Hematopoietic multipotent progenitor cell treated with erythropoietin and hydrocortisone succinate and interleukin-3 and kit ligand, for 6 days (in vitro differentiated cells): ENCODE measurements at regions not wholly inside any gene's neighbourhood (a gene's known extent, or its start where the extent isn't known, plus 50 kb on each side); places are given as distances from the start of the nearest gene placed in this dataset.
A peak's percentile ranks its signal among the peaks of the same experiment; 100 is the strongest.

ENCODE experiments used
- DNase-seq: peaks from one replicate; pipeline ENCODE4 v3.0.0-alpha.2; 2015

DNA sequence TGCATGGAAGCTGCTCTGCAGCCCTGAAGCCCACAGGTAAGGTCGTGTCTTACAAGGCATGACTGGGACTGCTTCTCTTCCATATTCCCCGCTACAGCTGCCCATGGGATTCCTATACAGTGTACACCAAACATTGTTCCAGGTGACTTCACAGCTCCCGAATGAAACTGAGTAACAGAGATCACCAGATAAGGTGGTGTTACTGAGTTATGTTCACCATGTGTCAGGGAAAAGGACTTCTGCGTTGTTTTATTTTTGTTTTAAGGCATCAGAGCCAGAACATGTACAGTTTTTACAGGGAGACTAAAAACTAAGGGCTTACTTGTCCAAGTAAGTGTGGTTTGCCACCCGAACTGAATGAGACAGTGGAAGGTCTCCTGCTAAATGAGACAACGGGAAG is 138.3 kb downstream of the CD83 start:
- no peak for DNase-seq

- DNase-seq, result no peak
Observed at GRCh38 chr6:14258117-14258516, 140.5 kb downstream of the CD83 start.

DNA sequence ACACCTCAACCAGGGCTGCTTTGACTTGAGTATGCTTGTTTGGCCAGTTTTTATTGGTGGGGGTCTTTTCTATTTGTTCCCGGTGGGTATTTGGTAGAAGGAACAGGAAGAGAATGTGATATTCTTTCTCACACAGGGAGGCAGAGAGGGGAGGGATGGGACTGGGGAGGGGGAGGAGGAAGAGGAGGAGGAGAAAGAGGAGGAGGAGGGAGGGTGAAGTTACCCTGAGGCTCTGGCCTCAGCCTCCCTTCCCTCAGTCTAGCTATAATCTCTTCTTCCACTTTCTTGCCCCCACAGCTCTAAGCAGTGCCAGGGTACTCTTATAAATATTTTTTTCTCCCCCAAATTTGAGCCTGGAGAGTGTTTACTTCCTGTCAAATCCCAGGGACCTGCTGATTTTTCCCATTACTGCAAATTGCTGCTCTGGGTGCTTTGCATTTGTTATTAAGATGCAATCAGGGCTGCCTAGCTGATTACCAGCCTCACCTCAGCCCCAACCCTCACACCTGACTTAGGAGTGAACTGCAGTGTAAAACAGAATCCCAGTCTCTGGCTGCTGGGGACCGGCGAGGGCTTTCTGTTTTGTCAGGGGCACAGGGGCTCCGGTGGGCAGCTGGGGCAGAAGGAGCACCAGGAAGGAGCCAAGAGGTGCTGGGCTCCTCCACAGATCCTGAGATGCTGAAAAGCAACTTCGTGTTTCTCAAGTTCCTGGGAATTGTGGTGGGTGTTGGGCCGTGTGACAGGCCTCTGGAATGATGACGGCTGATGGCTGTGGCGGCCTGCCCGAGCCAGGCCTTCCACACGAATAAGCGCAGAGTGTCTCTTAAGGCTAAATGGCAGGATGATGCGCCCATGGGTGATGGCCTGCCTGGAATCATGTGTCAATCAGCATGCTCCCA is 141.4 kb downstream of the CD83 start:
- no peak for DNase-seq

- no peak for DNase-seq
Observed at GRCh38 chr6:14259594-14260152, 142.1 kb downstream of the CD83 start.

DNA sequence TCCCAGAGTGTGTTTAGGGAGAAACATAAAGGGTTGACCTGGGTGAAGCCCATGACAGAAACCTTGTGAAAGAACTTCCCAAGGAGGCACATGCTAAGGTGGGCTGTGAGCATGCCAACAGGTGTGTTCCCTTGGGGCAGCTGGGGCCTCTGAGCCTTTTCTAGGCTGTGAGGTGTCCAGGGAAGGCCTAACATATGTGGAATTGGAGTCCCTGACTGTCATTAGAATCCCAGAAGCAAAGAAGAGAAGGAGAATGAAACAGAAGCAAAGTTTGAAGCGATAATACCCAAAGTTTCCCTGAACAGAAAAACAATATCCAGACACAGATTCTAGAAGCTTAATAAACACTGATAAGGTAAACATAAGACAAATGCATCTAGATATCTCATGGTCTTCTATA is 143.3 kb downstream of the CD83 start:
- DNase-seq, result no peak

GRCh38 chr6:14263881-14264424 is 146.4 kb downstream of the CD83 start:
- DNase-seq, result no peak

GRCh38 chr6:14265049-14266021 is 147.8 kb downstream of the CD83 start:
- no peak for DNase-seq

GRCh38 chr6:14266266-14266665 is 148.7 kb downstream of the CD83 start:
- DNase-seq, result no peak

DNA sequence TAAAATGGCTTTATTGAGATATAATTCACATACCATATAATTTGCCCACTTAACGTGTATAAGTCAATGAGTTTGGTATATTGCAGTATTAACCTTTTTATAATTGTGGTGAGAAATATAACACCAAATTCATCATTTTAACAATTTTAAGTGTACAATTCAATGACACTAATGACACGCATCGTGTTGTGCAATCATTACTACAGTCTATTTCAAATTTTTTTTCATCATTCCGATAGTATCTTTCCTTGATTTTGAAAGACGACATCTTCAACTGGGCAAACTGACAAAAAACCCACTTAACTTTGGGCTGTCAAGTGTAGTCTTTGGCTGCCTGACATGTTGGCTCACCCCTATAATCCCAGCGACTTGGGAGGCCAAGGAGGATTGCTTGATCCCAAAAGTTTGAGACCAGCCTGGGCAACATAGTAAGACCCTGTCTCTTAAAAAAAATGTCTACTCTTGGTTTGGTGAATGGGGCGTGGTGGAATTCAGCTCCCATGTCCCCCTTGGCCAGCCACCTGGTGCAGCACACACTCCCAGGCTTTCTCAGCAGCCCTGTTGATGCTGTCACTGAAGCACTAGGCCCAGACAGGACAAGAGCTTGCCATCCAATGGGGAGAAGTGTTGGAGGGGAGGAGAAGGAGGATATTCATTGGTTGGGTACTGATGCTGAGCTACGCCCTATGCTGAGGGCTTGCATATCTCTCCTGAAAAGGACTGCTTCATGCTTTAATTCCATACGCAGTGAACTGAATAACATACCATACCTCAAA is 150.5 kb downstream of the CD83 start:
- no peak for DNase-seq

- no peak for DNase-seq
Observed at GRCh38 chr6:14269436-14269835, 151.9 kb downstream of the CD83 start.

- no peak for DNase-seq
Observed at GRCh38 chr6:14270142-14270893, 152.7 kb downstream of the CD83 start.

DNA sequence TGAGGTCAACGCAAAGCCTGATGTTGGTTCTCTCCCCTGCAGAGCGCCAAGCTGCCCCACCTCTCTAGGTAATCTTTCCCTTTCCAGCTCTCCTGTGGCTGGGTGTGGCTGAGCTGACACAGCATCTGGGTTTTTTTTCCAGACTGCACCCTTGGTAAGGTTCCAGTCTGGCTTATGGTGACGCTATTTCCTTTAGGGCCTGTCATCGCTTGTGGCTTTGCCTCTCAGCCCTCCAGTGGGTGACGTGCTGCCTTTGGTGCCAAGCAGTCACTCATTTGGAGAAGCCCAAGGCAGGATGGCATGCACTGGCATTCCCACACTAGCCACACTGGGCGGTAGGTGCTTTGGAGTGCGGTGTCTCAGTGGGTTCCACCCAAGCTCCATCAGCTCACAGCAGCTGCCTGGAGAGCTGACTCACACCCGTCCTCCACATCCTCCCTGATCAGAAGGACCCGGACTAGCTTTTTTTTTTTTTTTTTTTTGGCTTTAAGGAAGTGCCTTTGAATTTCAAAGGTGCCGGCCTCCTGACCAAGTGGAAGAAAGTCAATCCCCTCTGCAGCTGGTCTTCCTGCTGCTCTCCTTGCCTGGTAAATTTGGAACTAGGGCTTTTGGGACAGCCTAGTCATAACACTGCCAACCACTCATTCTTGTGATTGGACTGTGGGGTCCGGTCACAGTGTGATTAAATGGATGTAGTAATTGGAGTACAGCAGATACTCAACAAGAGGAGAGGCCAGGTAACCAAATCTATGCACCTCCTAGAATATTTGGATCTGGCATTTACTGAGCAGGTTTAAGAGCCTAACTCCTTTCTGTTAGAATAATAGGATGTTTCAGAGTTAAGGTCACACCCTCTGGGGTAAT is 153.6 kb downstream of the CD83 start:
- DNase-seq, result peak; percentile 83

DNA sequence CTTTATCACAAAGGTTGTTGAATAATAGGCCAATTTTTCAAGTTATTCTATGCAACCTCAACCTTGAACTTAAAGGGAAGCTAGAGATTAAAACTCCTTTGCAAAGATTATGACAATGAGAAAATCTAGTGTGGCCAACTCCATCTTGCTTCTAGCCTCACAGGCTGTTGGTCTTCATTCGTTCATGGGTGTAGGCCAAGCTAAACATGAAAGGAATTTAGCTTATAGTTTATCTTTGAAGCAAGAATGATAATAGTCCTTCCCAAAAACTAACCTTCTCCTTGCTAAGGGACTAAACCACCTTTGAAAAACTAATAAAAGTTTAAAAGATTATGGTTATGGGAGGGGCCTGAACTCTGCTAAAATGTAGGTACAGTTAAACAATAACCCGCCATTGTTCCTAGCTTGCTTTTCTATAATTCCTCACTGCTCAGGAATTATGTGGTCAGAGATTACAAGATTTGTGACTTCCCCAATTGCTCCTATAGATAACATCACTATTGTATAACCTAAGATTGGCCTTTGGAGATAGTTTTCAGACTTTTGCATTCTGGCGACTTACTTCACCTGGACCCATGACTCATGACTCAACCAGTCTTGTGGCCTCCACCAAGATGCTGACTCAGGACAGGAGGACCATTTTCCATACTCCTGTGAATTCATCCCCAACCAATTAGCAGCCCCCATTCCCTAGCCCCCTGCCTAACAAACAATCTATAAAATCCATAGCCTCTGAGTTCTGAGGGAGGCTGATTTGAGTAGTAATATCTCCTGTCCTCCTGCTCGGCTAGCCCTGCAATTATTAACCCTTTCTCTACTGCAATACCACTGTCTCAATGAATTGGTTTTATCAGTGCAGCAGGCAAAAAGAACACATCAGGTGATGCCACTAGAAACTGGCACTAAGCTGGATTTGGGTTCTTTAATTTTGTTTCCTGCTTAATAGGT is 154.5 kb downstream of the CD83 start:
- peak; percentile 8 for DNase-seq

GRCh38 chr6:14272737-14273085 is 155.1 kb downstream of the CD83 start:
- DNase-seq, result no peak

DNA sequence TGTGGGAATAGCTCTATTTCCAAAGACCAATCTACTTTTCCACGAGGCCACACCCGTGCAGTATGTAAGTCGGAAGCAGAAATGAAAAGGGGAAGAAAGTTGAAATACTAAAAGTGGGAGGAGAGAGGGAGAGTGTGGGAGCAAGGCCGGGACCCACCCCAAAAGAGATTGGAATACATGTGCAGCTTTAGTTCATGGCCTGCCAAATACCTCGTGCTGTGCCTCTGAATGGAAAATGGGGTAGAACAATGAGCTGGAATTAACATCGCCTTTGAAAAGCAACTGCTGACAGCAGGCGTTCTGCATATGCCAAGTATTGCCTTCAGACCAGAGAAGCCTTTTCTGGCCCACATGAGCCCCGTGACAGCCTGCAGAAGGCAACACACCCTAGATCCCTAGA is 155.6 kb downstream of the CD83 start:
- no peak for DNase-seq

DNA sequence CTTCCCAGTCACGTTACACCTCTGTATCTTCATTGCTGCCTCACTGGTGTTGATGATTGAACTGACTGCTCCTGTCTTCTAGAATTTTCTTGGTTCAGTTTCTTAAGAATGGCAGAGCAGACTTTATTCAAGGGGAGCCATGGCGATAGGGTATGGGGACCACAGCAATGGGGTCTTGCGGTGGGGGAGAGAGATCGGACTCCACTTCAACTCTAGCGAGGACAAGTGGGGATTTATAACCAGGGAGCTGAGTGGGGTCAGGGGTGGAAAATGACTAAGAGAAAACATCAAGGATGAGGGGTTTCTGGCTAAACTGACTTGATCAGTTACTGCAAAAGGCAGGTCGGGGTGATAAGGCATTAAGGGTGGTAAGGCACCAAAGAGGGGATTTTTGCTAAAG is 156.4 kb downstream of the CD83 start:
- DNase-seq, result no peak

- DNase-seq, result no peak
Observed at GRCh38 chr6:14274546-14275492, 157.2 kb downstream of the CD83 start.

DNA sequence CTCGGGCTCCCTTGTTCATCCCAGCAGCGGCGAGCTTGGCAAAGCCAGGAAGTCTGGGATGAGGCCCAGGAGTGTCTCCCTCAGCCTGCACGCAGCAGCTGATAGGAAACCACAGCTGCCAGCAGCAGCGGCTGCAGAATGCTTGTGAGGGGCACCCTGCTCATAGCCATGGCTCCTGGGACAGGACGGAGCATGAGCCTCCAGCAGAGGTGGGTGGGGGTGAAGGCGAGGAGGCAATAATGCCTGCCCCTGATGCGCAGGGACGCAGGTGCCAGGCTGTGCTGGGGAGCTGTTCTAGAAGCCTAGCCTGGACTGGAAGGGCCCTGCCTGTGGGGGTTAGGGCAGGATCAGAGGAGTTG is 157.9 kb downstream of the CD83 start:
- no peak for DNase-seq
